ENCODE measurements at regions not wholly inside any gene's neighbourhood (a gene's known extent, or its start where the extent isn't known, plus 50 kb on each side); places are given as distances from the start of the nearest gene placed in this dataset.
A peak's percentile ranks its signal among the peaks of the same experiment; 100 is the strongest.

- Histone ChIP-seq H3K27ac (no peak overlapping the region), H3K27me3 (ENCODE audit: insufficient read depth in 3 of 3, low read length in 2 of 3) (no peaks in the 10 kb centered on the region), H3K36me3 (ENCODE audit: insufficient read depth in 1 of 2, low read depth in 1 of 2) (no peaks in the 10 kb centered on the region), H3K9me3 (no peaks in the 10 kb centered on the region), H3K4me3 (no peak overlapping the region), H3K4me1 (peaks cover 6% of the 10 kb centered on the region)
- ATAC-seq, result no peak
- DNase-seq, result no peak
- intact Hi-C loops (cut with DNase I), result no loop called here
- 96 to 99% (median 97%) methylated on average over 10 of the region's 10 CpGs for WGBS, 3 donors
- TF ChIP-seq, protein P1, sequence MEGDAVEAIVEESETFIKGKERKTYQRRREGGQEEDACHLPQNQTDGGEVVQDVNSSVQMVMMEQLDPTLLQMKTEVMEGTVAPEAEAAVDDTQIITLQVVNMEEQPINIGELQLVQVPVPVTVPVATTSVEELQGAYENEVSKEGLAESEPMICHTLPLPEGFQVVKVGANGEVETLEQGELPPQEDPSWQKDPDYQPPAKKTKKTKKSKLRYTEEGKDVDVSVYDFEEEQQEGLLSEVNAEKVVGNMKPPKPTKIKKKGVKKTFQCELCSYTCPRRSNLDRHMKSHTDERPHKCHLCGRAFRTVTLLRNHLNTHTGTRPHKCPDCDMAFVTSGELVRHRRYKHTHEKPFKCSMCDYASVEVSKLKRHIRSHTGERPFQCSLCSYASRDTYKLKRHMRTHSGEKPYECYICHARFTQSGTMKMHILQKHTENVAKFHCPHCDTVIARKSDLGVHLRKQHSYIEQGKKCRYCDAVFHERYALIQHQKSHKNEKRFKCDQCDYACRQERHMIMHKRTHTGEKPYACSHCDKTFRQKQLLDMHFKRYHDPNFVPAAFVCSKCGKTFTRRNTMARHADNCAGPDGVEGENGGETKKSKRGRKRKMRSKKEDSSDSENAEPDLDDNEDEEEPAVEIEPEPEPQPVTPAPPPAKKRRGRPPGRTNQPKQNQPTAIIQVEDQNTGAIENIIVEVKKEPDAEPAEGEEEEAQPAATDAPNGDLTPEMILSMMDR (IDR thresholded peaks at IDR 0.05), result no peak
Observed at GRCh38 chr14:100403802-100404365, 80.7 kb downstream of the SLC25A47 start.

DNA sequence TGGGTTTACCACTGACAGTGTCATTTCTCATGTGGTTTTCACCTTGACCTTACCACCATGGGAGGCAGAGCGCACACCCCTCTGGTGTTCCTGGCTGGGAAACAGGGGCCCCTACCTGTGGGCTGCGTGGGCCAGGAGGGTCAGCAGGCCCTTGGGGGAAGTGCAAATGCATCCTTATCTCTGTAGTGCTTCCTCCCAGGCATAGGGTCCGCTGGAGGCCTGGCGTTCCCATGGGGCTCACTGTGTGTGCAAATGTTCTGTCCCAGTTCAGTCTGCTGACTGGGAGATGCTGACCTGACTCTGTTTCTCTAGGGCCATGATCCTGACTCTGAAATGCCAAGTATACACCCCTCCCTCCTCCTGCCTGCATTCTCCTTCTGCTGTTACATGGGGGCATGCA, 81.3 kb downstream of the SLC25A47 start:
- intact Hi-C loops (cut with DNase I), result no loop called here
- WGBS, 3 donors, result 86 to 98% (median 89%) methylated on average over 4 of the region's 4 CpGs

DNA sequence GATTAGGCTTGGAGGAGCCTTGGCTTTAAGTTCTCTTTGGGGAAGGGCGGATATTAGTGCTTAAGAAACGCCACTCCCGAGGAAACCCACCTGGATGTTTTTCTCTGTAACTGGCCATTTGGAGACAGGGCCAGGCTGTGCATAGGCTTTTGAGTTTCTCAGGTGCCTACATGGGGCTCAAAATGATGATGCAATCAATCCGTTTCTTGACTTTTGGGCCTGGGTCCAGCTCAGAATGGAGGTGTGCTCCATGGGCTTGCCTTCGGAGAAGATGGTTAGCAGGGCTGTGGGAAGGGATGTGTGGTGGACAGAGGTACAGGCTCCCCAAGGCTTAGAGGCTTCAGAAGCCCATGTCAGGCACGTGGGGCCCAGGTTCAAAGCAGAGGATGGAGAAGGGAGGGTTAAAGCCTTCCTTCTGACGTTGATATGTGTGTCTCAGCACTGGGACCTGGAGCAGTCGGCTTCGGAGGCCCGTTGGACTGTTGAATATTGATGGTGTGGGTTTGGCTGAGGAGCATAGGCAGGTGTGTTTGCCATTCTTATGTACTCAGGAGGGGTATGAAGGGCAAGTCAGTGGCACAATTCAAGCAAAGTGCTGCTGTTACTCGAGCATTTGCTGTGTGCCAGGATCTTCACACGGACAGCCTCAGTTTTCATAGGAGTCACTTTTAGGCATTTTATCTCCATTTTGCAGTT, 82.8 kb downstream of the SLC25A47 start:
- Histone ChIP-seq H3K4me3 (no peak overlapping the region), H3K27ac (no peak overlapping the region), H3K4me1 (no peaks in the 10 kb centered on the region), H3K36me3 (ENCODE audit: insufficient read depth in 1 of 2, low read depth in 1 of 2) (no peaks in the 10 kb centered on the region), H3K9me3 (no peaks in the 10 kb centered on the region), H3K27me3 (ENCODE audit: insufficient read depth in 3 of 3, low read length in 2 of 3) (no peaks in the 10 kb centered on the region)
- ATAC-seq (no peak), DNase-seq (no peak)
- intact Hi-C loops (cut with DNase I), result no loop called here
- WGBS, 3 donors, result 85 to 90% (median 85%) methylated on average over 12 of the region's 12 CpGs
- TF ChIP-seq, protein P1 (IDR thresholded peaks at IDR 0.05), result no peak

More for the DNA sequence above, 81.3 kb downstream of the SLC25A47 start:
- Histone ChIP-seq H3K4me3 (no peak overlapping the region), H3K4me1 (peaks cover 6% of the 10 kb centered on the region), H3K27me3 (ENCODE audit: insufficient read depth in 3 of 3, low read length in 2 of 3) (no peaks in the 10 kb centered on the region), H3K27ac (no peak overlapping the region), H3K9me3 (no peaks in the 10 kb centered on the region), H3K36me3 (ENCODE audit: insufficient read depth in 1 of 2, low read depth in 1 of 2) (no peaks in the 10 kb centered on the region)
- ATAC-seq (no peak), DNase-seq (no peak)
- TF ChIP-seq, protein P1 (IDR thresholded peaks at IDR 0.05), result no peak

GRCh38 chr14:100406505-100407131, 83.5 kb downstream of the SLC25A47 start:
- H3K27ac ChIP-seq, result no peak overlapping the region
- 81 to 92% (median 83%) methylated on average over 8 to 10 of the region's 10 CpGs for WGBS, 3 donors
- H3K27me3 ChIP-seq (ENCODE audit: insufficient read depth in 3 of 3, low read length in 2 of 3), result no peaks in the 10 kb centered on the region
- H3K4me3 ChIP-seq, result no peak overlapping the region
- ATAC-seq, result peak in 3 of 4 donors; percentile 52 to 69 (median 67)
- intact Hi-C loops (cut with DNase I), result no loop called here
- TF ChIP-seq, protein P1 (IDR thresholded peaks at IDR 0.05), result no peak
- H3K9me3 ChIP-seq, result no peaks in the 10 kb centered on the region
- no peaks in the 10 kb centered on the region for H3K36me3 ChIP-seq (ENCODE audit: insufficient read depth in 1 of 2, low read depth in 1 of 2)
- H3K4me1 ChIP-seq, result no peaks in the 10 kb centered on the region
- peak in 1 of 2 donors; percentile 59 for DNase-seq

Measured in psoas muscle (tissue), 7 donors.